Liver (tissue), 8 donors: ENCODE measurements at regions not wholly inside any gene's neighbourhood (a gene's known extent, or its start where the extent isn't known, plus 50 kb on each side); places are given as distances from the start of the nearest gene placed in this dataset.

Experiments
- DNase-seq: peaks from one replicate; pipeline ENCODE4 v3.0.0-alpha.2; 2017; ENCODE audit warnings: low spot score
- H3K27ac ChIP-seq, 2 donors: one replicate each; pipeline ENCODE4 v1.7.0; 2013; ENCODE audit warnings: inconsistent platforms in 2 of 2, low read length in 2 of 2, control low read depth in 1 of 2, low read depth in 1 of 2, mild to moderate bottlenecking in 1 of 2
- H3K27me3 ChIP-seq, 4 donors: one replicate each; pipeline versions ENCODE4 v1.6.1 to v1.7.0; 2013; ENCODE audit warnings: low read length in 3 of 4, inconsistent platforms in 1 of 4, mild to moderate bottlenecking in 1 of 4, moderate library complexity in 1 of 4; ENCODE audit not compliant: control insufficient read depth in 4 of 4, insufficient read depth in 4 of 4
- H3K36me3 ChIP-seq, 4 donors: one replicate each; pipeline versions ENCODE4 v1.6.1 to v1.7.0; 2013; ENCODE audit warnings: low read length in 3 of 4, mild to moderate bottlenecking in 3 of 4, low read depth in 1 of 4, moderate library complexity in 1 of 4; ENCODE audit not compliant: control insufficient read depth in 4 of 4, insufficient read depth in 3 of 4
- H3K4me1 ChIP-seq, 4 donors: one replicate each; pipeline versions ENCODE4 v1.6.1 to v1.7.0; 2013; ENCODE audit warnings: low read length in 3 of 4, mild to moderate bottlenecking in 3 of 4, moderate library complexity in 1 of 4; ENCODE audit not compliant: control insufficient read depth in 4 of 4, insufficient read depth in 4 of 4
- H3K4me3 ChIP-seq, 3 donors: one replicate each; pipeline versions ENCODE4 v1.6.1 to v1.7.0; 2013; ENCODE audit warnings: low read length in 3 of 3, control low read depth in 1 of 3, low read depth in 1 of 3, mild to moderate bottlenecking in 1 of 3
- H3K9ac ChIP-seq, 2 donors: one replicate each; pipeline ENCODE4 v1.7.0; 2013; ENCODE audit warnings: low read length in 2 of 2, mild to moderate bottlenecking in 2 of 2, moderate library complexity in 2 of 2, control low read depth in 1 of 2, low read depth in 1 of 2
- H3K9me3 ChIP-seq, 4 donors: one replicate each; pipeline versions ENCODE4 v1.6.1 to v1.7.0; 2013; ENCODE audit warnings: low read length in 3 of 4; ENCODE audit not compliant: control insufficient read depth in 4 of 4
- FOXA1 ChIP-seq: IDR thresholded peaks from 2 replicates; pipeline ENCODE4 v1.6.1; 2016; ENCODE audit warnings: antibody characterized with exemption
- FOXA2 ChIP-seq: IDR thresholded peaks from 2 replicates; pipeline ENCODE4 v1.6.1; 2016; ENCODE audit warnings: antibody characterized with exemption
- GABPA ChIP-seq, 2 donors: IDR thresholded peaks in 1 of 2; conservative IDR thresholded peaks in 1 of 2; 2 replicates each; pipeline ENCODE4 v1.6.1; 2016; ENCODE audit warnings: antibody characterized with exemption in 2 of 2, mild to moderate bottlenecking in 1 of 2, moderate library complexity in 1 of 2
- HNF4A ChIP-seq, 2 donors: conservative IDR thresholded peaks; 2 replicates each; pipeline ENCODE4 v1.6.1; 2016; ENCODE audit warnings: antibody characterized with exemption in 2 of 2, mild to moderate bottlenecking in 2 of 2
- HNF4G ChIP-seq: IDR thresholded peaks from 2 replicates; pipeline ENCODE4 v1.6.1; 2016; ENCODE audit warnings: antibody characterized with exemption
- JUND ChIP-seq, 2 donors: IDR thresholded peaks; 2 replicates each; pipeline ENCODE4 v1.6.1; 2016; ENCODE audit warnings: antibody characterized with exemption in 2 of 2
- NR2F2 ChIP-seq: IDR thresholded peaks from 2 replicates; pipeline ENCODE4 v1.6.1; 2016; ENCODE audit warnings: antibody characterized with exemption
- RAD21 ChIP-seq, 2 donors: IDR thresholded peaks; 2 replicates each; pipeline ENCODE4 v1.6.1; 2016; ENCODE audit warnings: antibody characterized with exemption in 2 of 2, mild to moderate bottlenecking in 2 of 2
- SP1 ChIP-seq: IDR thresholded peaks from 2 replicates; pipeline ENCODE4 v1.6.1; 2018; ENCODE audit warnings: antibody characterized with exemption, mild to moderate bottlenecking
- TAF1 ChIP-seq: conservative IDR thresholded peaks from 2 replicates; pipeline ENCODE4 v1.6.1; 2016; ENCODE audit warnings: antibody characterized with exemption, mild to moderate bottlenecking
- YY1 ChIP-seq: IDR thresholded peaks from 2 replicates; pipeline ENCODE4 v1.6.1; 2016; ENCODE audit warnings: antibody characterized with exemption, mild to moderate bottlenecking
- WGBS: extraction: QIAGEN DNeasy Blood & Tissue Kit; methylation state at CpG from one replicate; pipeline ENCODE4 v1.1.7; 2013; 5-methylcytosine and 5-hydroxymethylcytosine counted together
- TF ChIP-seq, protein P1 (sequence below): fragments of 150-350 bp; IDR thresholded peaks from 2 replicates; pipeline ENCODE4 v1.5.1; 2017; ENCODE audit warnings: improper control_type of control experiment, low read depth, low read length; ENCODE audit not compliant: missing input control
- TF ChIP-seq, protein P2 (sequence below): IDR thresholded peaks from 2 replicates; pipeline ENCODE4 v1.6.1; 2016; ENCODE audit warnings: antibody characterized with exemption
- TF ChIP-seq, protein P3 (sequence below): IDR thresholded peaks from 2 replicates; pipeline ENCODE4 v1.6.1; 2016; ENCODE audit warnings: antibody characterized with exemption
- TF ChIP-seq, protein P4 (sequence below): IDR thresholded peaks from 2 replicates; pipeline ENCODE4 v1.6.1; 2016; ENCODE audit warnings: antibody characterized with exemption
- donor health status: healthy.
- donor health status: healthy.
- donor health status: healthy.
- donor health status: healthy.
- donor health status: healthy.

DNA sequence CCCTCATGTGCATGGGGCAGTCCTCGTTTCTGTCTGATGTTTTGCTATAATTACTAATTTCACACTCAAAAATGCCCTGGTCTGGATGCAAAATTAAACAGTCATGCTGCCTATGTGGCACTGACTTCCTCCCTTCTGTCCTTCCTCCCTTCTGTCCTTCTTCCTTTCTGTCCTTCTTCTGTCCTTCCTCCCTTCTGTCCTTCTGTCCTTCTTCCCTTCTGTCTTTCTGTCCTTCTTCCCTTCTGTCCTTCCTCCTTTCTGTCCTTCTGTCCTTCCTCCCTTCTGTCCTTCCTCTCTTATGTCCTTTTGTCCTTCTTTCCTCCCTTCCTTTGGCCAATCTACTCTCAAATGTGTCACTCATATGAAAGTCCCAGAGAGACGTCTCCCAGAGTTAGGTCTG, 93.8 kb downstream of the IRF8 start (continued):
- TF ChIP-seq, protein P1, sequence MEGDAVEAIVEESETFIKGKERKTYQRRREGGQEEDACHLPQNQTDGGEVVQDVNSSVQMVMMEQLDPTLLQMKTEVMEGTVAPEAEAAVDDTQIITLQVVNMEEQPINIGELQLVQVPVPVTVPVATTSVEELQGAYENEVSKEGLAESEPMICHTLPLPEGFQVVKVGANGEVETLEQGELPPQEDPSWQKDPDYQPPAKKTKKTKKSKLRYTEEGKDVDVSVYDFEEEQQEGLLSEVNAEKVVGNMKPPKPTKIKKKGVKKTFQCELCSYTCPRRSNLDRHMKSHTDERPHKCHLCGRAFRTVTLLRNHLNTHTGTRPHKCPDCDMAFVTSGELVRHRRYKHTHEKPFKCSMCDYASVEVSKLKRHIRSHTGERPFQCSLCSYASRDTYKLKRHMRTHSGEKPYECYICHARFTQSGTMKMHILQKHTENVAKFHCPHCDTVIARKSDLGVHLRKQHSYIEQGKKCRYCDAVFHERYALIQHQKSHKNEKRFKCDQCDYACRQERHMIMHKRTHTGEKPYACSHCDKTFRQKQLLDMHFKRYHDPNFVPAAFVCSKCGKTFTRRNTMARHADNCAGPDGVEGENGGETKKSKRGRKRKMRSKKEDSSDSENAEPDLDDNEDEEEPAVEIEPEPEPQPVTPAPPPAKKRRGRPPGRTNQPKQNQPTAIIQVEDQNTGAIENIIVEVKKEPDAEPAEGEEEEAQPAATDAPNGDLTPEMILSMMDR = no peak
- TF ChIP-seq HNF4A (conservative IDR thresholded peaks at IDR 0.05) (no peak), YY1 (no peak), GABPA (IDR thresholded peaks at IDR 0.05 in 1 of 2, conservative IDR thresholded peaks at IDR 0.05 in 1 of 2) (no peak), FOXA2 (no peak), SP1 (no peak), FOXA1 (no peak), NR2F2 (no peak)
- TF ChIP-seq, protein P2, sequence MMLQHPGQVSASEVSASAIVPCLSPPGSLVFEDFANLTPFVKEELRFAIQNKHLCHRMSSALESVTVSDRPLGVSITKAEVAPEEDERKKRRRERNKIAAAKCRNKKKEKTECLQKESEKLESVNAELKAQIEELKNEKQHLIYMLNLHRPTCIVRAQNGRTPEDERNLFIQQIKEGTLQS = no peak

DNA sequence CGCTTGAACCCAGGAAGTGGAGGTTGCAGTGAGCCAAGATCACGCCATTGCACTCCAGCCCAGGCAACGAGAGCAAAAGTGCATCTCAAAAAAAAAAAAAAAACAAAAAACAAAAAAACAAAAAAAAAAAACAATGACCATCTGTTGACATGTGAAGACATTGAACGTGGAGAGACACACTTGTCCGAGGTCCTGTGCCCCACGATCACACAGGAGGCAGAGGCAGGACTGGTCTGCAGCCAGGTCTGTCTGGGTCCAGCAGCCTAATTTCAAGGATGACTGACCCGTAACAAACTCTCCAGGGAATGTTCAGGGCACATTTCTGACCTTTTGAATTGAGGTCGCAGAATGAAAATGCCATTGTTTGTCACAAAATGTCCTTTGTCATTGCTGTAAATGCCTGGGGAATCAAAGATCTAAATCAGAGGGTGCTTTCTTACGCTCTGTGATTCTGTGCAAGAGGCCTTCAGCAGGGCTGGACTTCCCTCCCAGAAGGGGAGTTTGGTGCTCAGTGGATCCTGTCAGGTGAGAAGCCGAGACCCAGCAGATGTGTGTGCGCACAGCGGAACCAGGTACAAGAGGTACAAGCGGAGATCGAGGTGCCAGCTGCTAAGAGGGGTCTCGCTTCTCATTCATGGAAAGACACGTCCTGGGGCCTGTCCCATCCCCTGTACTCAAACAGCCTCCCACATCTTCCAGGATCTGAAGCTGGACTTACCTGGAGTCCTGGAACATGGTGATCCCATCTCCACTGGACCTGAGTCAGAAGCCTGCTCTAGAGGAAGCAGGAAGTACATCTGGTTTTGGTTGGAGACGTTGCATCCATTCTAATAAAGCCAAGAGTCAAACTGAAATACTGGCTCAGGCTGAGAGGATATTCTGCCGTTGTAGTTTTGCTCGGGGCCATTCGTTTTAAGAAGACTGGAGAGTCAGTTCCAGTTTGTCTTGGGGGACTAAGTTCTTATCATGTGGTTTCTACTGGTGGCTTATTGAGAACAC, 95.8 kb downstream of the IRF8 start:
- H3K27ac ChIP-seq = no peak overlapping the region
- TF ChIP-seq, protein P3, sequence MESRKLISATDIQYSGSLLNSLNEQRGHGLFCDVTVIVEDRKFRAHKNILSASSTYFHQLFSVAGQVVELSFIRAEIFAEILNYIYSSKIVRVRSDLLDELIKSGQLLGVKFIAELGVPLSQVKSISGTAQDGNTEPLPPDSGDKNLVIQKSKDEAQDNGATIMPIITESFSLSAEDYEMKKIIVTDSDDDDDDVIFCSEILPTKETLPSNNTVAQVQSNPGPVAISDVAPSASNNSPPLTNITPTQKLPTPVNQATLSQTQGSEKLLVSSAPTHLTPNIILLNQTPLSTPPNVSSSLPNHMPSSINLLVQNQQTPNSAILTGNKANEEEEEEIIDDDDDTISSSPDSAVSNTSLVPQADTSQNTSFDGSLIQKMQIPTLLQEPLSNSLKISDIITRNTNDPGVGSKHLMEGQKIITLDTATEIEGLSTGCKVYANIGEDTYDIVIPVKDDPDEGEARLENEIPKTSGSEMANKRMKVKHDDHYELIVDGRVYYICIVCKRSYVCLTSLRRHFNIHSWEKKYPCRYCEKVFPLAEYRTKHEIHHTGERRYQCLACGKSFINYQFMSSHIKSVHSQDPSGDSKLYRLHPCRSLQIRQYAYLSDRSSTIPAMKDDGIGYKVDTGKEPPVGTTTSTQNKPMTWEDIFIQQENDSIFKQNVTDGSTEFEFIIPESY = no peak
- TF ChIP-seq TAF1 = no peak
- no peaks in the 10 kb centered on the region for H3K9me3 ChIP-seq
- H3K4me1 ChIP-seq = no peaks in the 10 kb centered on the region
- H3K9ac ChIP-seq = no peak overlapping the region
- H3K27me3 ChIP-seq = no peaks in the 10 kb centered on the region
- DNase-seq = no peak
- no peak overlapping the region for H3K4me3 ChIP-seq
- no peaks in the 10 kb centered on the region for H3K36me3 ChIP-seq
- WGBS = 92% methylated on average over 20 of the region's 20 CpGs

DNA sequence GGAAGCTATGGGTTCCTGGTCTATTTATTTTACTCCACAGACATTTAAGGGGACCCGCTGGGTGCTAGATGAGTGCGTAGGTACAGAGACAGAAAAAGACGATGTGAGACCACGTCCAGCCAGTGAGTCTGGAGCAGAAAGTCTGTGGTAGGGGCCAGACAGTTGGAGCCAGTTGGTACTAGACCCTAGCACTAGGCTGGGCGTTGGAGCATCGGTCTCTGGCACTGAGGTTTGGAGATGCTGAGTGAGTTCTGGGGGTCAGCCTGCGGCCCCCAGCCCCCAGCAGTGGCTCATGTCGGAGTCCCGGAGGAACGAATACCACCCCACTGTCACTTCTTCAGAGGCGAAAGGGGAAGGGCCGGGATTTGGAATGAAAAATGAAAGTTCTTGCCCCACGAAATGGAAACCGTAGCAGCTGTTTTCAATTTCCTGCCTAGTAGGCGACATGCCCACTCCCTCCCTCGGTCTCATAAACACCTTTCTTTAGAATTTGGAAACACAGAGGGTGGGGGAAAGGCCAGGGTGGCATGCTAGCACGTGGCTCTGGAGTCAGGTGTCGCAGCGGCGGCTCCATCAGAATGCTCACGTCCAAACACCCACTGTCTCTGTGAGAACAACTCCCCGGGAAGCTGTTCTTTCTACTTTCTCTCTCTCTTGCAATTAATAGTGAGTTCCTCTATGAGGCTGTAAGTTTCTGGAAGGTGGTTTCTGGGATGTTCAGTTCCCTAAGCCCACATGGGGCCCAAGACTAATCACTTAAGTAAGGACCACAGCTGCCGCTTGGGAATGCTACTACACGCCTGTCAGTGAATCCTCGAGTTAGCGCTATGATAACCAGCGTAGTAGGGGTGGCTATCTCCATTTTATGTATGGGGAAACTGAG, 96.8 kb downstream of the IRF8 start:
- no peaks in the 10 kb centered on the region for H3K9me3 ChIP-seq
- 78% methylated on average over 27 of the region's 27 CpGs for WGBS
- no peaks in the 10 kb centered on the region for H3K36me3 ChIP-seq
- H3K27ac ChIP-seq = no peak overlapping the region
- H3K27me3 ChIP-seq = no peaks in the 10 kb centered on the region
- DNase-seq = no peak
- H3K4me1 ChIP-seq = no peaks in the 10 kb centered on the region
- H3K9ac ChIP-seq = no peak overlapping the region
- no peak overlapping the region for H3K4me3 ChIP-seq
- TF ChIP-seq YY1 = no peak
- TF ChIP-seq NR2F2 = no peak
- no peak for TF ChIP-seq FOXA2
- TF ChIP-seq, protein P1 = no peak
- no peak for TF ChIP-seq GABPA (IDR thresholded peaks at IDR 0.05 in 1 of 2, conservative IDR thresholded peaks at IDR 0.05 in 1 of 2)
- no peak for TF ChIP-seq HNF4G
- no peak for TF ChIP-seq JUND (IDR thresholded peaks at IDR 0.05)
- TF ChIP-seq SP1 = no peak
- no peak for TF ChIP-seq RAD21 (IDR thresholded peaks at IDR 0.05)
- TF ChIP-seq, protein P4, sequence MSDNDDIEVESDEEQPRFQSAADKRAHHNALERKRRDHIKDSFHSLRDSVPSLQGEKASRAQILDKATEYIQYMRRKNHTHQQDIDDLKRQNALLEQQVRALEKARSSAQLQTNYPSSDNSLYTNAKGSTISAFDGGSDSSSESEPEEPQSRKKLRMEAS = no peak
